SK-N-SH (cell line): ENCODE measurements at regions not wholly inside any gene's neighbourhood (a gene's known extent, or its start where the extent isn't known, plus 50 kb on each side); places are given as distances from the start of the nearest gene placed in this dataset.

Source experiments
- CTCF ChIA-PET: fragments of 300-600, 350-600 bp; formaldehyde crosslinking; extraction: SDS; loops from one replicate; lab custom pipeline; 2021; lab: Yijun Ruan, JAX
- POLR2A ChIA-PET: fragments of 350-600 bp; sonication (Branson Sonifier 250); formaldehyde crosslinking; extraction: SDS; loops from one replicate; lab custom pipeline; 2020; ENCODE audit warnings: antibody characterized with exemption, inconsistent platforms; lab: Yijun Ruan, JAX
- DNase-seq: peaks from one replicate; pipeline ENCODE4 v3.0.0; 2012
- H2AFZ ChIP-seq: fragments of 200-600 bp; sonication (generic); 2 replicates; pipeline ENCODE4 v1.8.1; 2016; ENCODE audit warnings: antibody characterized with exemption, mild to moderate bottlenecking, low read depth
- H3F3A ChIP-seq: fragments of 200-600 bp; sonication (generic); replicated peaks from 2 replicates; pipeline ENCODE3; 2016; ENCODE audit warnings: antibody characterized with exemption, mild to moderate bottlenecking; ENCODE audit not compliant: insufficient read depth
- H3K27ac ChIP-seq, 2 experiments: fragments of 200-500 bp in 1 of 2; fragments of 200-600 bp in 1 of 2; sonication (Bioruptor generic) in 1 of 2; sonication (generic), shearing (Covaris generic) in 1 of 2; 2 replicates each; pipeline versions ENCODE4 v1.5.1 to v1.6.1; 2014 to 2016; ENCODE audit warnings: low read depth in 2 of 2, inconsistent platforms in 1 of 2, low read length in 1 of 2, mild to moderate bottlenecking in 1 of 2, mixed read lengths in 1 of 2
- H3K27me3 ChIP-seq: fragments of 200-600 bp; sonication (generic), shearing (Covaris generic); 2 replicates; pipeline ENCODE4 v1.6.1; 2016; ENCODE audit warnings: mixed run types; ENCODE audit not compliant: insufficient read depth
- H3K36me3 ChIP-seq, 2 experiments: fragments of 200-500 bp in 1 of 2; fragments of 200-600 bp in 1 of 2; sonication (Bioruptor generic) in 1 of 2; sonication (generic) in 1 of 2; replicated peaks in 1 of 2; 2 replicates each; pipeline versions ENCODE3 to v1.5.1; 2014 to 2016; ENCODE audit warnings: low read length in 1 of 2, mild to moderate bottlenecking in 1 of 2; ENCODE audit not compliant: insufficient read depth in 2 of 2, control insufficient read depth in 1 of 2
- H3K4me1 ChIP-seq, 2 experiments: fragments of 200-500 bp in 1 of 2; fragments of 200-600 bp in 1 of 2; sonication (Bioruptor generic) in 1 of 2; sonication (generic), shearing (Covaris generic) in 1 of 2; 2 replicates each; pipeline versions ENCODE4 v1.5.1 to v1.6.1; 2014 to 2016; ENCODE audit warnings: low read depth in 1 of 2, low read length in 1 of 2, mixed run types in 1 of 2; ENCODE audit not compliant: insufficient read depth in 2 of 2, control insufficient read depth in 1 of 2
- H3K4me2 ChIP-seq: fragments of 200-600 bp; sonication (generic), shearing (Covaris generic); 2 replicates; pipeline ENCODE4 v1.6.1; 2017; ENCODE audit warnings: mixed run types
- H3K4me3 ChIP-seq, 2 experiments: fragments of 200-500 bp in 1 of 2; fragments of 200-600 bp in 1 of 2; sonication (Bioruptor generic) in 1 of 2; sonication (generic), shearing (Covaris generic) in 1 of 2; 2 replicates each; pipeline versions ENCODE4 v1.5.1 to v1.8.1; 2014 to 2016; ENCODE audit warnings: low read depth in 2 of 2, inconsistent platforms in 1 of 2, low read length in 1 of 2, mild to moderate bottlenecking in 1 of 2, mixed read lengths in 1 of 2, moderate library complexity in 1 of 2
- H3K79me2 ChIP-seq: fragments of 200-600 bp; sonication (generic); 2 replicates; pipeline ENCODE4 v1.8.1; 2017; ENCODE audit warnings: mild to moderate bottlenecking; ENCODE audit not compliant: insufficient read depth
- H3K9ac ChIP-seq: fragments of 200-600 bp; sonication (generic); 2 replicates; pipeline ENCODE4 v1.6.1; 2017; ENCODE audit warnings: mixed run types
- H3K9me2 ChIP-seq: fragments of 200-600 bp; sonication (generic); 2 replicates; pipeline ENCODE4 v1.6.1; 2017; ENCODE audit warnings: mixed run types
- H3K9me3 ChIP-seq: fragments of 200-600 bp; sonication (generic); 2 replicates; pipeline ENCODE4 v1.6.1; 2017; ENCODE audit warnings: mixed run types, mild to moderate bottlenecking, moderate library complexity
- H4K20me1 ChIP-seq: fragments of 200-600 bp; sonication (generic); 2 replicates; pipeline ENCODE4 v1.6.1; 2017; ENCODE audit warnings: mild to moderate bottlenecking, mixed run types; ENCODE audit not compliant: insufficient read depth
- CTCF ChIP-seq: fragments of 200-600 bp; sonication (generic); IDR thresholded peaks from 2 replicates; pipeline ENCODE4 v1.6.1; 2017; ENCODE audit warnings: antibody characterized with exemption, mild to moderate bottlenecking, moderate library complexity
- EZH2phosphoT487 ChIP-seq: fragments of 200-600 bp; sonication (generic); IDR thresholded peaks from 2 replicates; pipeline ENCODE4 v1.6.1; 2017; ENCODE audit warnings: low read depth, mixed run types, mild to moderate bottlenecking, antibody characterized with exemption, moderate library complexity, borderline replicate concordance
- FOXM1 ChIP-seq: IDR thresholded peaks from 2 replicates; pipeline ENCODE4 v1.4.0; 2012; ENCODE audit warnings: low read depth, mild to moderate bottlenecking
- GABPA ChIP-seq: IDR thresholded peaks from 2 replicates; pipeline ENCODE4 v1.4.0; 2012; ENCODE audit warnings: low read depth, mild to moderate bottlenecking
- JUND ChIP-seq: IDR thresholded peaks from 2 replicates; pipeline ENCODE4 v1.4.0; 2012
- MEF2A ChIP-seq: IDR thresholded peaks from 2 replicates; pipeline ENCODE4 v1.4.0; 2012; ENCODE audit warnings: low read depth, borderline replicate concordance
- MXI1 ChIP-seq: IDR thresholded peaks from 2 replicates; pipeline ENCODE4 v1.6.1; 2012; ENCODE audit warnings: mild to moderate bottlenecking, low read depth, low read length, improper control_type of control experiment
- NFIC ChIP-seq: IDR thresholded peaks from 2 replicates; pipeline ENCODE4 v1.4.0; 2012; ENCODE audit warnings: borderline replicate concordance
- NRF1 ChIP-seq: IDR thresholded peaks from 2 replicates; pipeline ENCODE4 v1.6.1; 2012; ENCODE audit warnings: low read depth, mild to moderate bottlenecking, low read length
- PBX3 ChIP-seq: IDR thresholded peaks from 2 replicates; pipeline ENCODE4; 2012
- SIN3A ChIP-seq: IDR thresholded peaks from 2 replicates; pipeline ENCODE4 v1.6.1; 2012; ENCODE audit warnings: low read depth, mild to moderate bottlenecking, low read length, moderate library complexity, borderline replicate concordance
- SMC3 ChIP-seq: IDR thresholded peaks from 2 replicates; pipeline ENCODE4 v1.6.1; 2012; ENCODE audit warnings: low read depth, low read length, improper control_type of control experiment
- ZBTB33 ChIP-seq: IDR thresholded peaks from 2 replicates; pipeline ENCODE4 v1.4.0; 2012; ENCODE audit warnings: low read depth, borderline replicate concordance
- WGBS: methylation state at CpG from one replicate; pipeline ENCODE4 v1.1.6; 2017; ENCODE audit warnings: low lambda C conversion rate; 5-methylcytosine and 5-hydroxymethylcytosine counted together
- TF ChIP-seq, protein P1 (sequence below): fragments of 150-350 bp; IDR thresholded peaks from 2 replicates; pipeline ENCODE4 v1.6.1; 2017; ENCODE audit warnings: antibody characterized with exemption, low read length, low read depth, borderline replicate concordance

GRCh38 chr7:54390565-54390964 is 151.6 kb upstream of the VSTM2A start:
- no peak for TF ChIP-seq PBX3
- no peak for TF ChIP-seq EZH2phosphoT487
- TF ChIP-seq SIN3A = no peak
- no peak for TF ChIP-seq NFIC
- TF ChIP-seq JUND = no peak
- TF ChIP-seq FOXM1 = no peak
- TF ChIP-seq GABPA = no peak
- TF ChIP-seq SMC3 = no peak
- TF ChIP-seq ZBTB33 = no peak
- TF ChIP-seq NRF1 = no peak
- TF ChIP-seq MEF2A = no peak
- TF ChIP-seq CTCF = no peak
- TF ChIP-seq MXI1 = no peak
- TF ChIP-seq, protein P1, sequence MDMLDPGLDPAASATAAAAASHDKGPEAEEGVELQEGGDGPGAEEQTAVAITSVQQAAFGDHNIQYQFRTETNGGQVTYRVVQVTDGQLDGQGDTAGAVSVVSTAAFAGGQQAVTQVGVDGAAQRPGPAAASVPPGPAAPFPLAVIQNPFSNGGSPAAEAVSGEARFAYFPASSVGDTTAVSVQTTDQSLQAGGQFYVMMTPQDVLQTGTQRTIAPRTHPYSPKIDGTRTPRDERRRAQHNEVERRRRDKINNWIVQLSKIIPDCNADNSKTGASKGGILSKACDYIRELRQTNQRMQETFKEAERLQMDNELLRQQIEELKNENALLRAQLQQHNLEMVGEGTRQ = no peak
- Histone ChIP-seq H3K9me2 (peaks cover 5% of the 10 kb centered on the region; the same call in 1 of the 2 replicates), H3K9ac (no peak overlapping the region), H3K79me2 (no peaks in the 10 kb centered on the region), H3F3A (no peaks in the 10 kb centered on the region), H2AFZ (no peak overlapping the region), H3K27me3 (no peaks in the 10 kb centered on the region), H3K4me3 (no peak overlapping the region), H4K20me1 (no peaks in the 10 kb centered on the region), H3K36me3 (no peaks in the 10 kb centered on the region), H3K4me2 (no peak overlapping the region), H3K4me1 (no peaks in the 10 kb centered on the region), H3K9me3 (peaks cover 10% of the 10 kb centered on the region; the same call in 1 of the 2 replicates), H3K27ac (no peak overlapping the region)
- 29% methylated on average over 1 of the region's 1 CpG for WGBS
- DNase-seq = no peak
- POLR2A ChIA-PET = no interaction called here
- CTCF ChIA-PET = no interaction called here
